GM13977 (cell line): ENCODE measurements at regions not wholly inside any gene's neighbourhood (a gene's known extent, or its start where the extent isn't known, plus 50 kb on each side); places are given as distances from the start of the nearest gene placed in this dataset.

Experiments
- DNase-seq: peaks from one replicate; pipeline ENCODE4 v3.0.0; 2012; ENCODE audit warnings: low spot score
- CTCF ChIP-seq: IDR thresholded peaks from 2 replicates; pipeline ENCODE4 v1.5.1; 2012; ENCODE audit warnings: mild to moderate bottlenecking, control low read depth; ENCODE audit not compliant: insufficient read depth; ENCODE audit errors: extremely low read depth, missing control alignments
- in situ Hi-C: fragments of 300-500 bp; cut with MboI; formaldehyde crosslinking; loops from one replicate; pipeline ENCODE4 v1.12.0; 2022; ENCODE audit warnings: low sequenced_read_pairs, low pct_unique_long_range_greater_than_20kb, mixed read lengths, inconsistent platforms; ENCODE audit not compliant: unreplicated experiment

DNA sequence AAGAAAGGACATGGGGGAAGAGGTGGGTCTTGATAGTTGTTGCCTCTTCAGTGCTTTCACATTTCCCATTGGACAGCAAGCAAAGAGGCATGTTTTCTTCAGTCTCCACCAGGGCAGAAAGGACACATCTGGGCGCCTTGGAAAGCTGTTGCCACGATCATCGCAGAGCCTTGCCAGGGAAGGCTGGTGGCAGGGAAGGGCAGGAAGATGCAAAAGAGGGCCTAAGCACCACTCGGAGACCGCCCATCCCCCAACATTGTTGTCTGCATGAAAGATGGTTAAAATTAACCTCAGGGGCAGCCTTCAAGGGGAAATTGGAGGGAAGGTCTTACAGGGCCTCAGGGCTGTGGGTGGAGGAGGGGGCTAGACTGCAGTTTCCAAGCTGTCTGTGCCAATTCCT, 114.2 kb downstream of the SOX9 start:
- no peak for DNase-seq
- in situ Hi-C loops: no loop called here
- TF ChIP-seq CTCF: no peak

GRCh38 chr17:72236980-72237633, 116.3 kb downstream of the SOX9 start:
- TF ChIP-seq CTCF: no peak
- DNase-seq: no peak
- in situ Hi-C loops: no loop called here

DNA sequence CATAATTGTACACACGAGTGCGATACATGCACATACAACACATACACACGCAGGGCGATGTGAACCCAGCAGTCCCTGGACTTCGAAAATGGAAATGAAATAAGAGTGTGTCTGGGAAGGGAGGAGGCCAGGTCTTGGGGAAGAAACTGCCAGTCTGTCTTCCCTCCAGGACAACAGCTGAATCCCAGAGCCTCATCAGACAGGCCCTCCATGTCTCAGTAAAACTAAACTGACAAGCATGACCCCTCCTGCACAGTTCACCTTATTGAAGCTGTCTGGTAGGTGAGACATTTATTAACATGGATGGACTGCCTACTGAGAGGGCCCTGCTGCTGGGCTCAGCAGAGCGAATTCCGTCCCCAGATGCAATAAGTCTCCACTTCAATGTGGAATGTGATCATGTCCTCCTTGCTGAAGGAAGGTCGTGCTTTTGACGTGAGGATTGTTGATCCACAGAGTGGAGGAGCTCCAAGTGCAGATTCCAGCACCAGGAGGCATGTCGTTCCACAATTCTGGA, 117.4 kb downstream of the SOX9 start:
- in situ Hi-C loops: no loop called here
- no peak for DNase-seq
- TF ChIP-seq CTCF: no peak

DNA sequence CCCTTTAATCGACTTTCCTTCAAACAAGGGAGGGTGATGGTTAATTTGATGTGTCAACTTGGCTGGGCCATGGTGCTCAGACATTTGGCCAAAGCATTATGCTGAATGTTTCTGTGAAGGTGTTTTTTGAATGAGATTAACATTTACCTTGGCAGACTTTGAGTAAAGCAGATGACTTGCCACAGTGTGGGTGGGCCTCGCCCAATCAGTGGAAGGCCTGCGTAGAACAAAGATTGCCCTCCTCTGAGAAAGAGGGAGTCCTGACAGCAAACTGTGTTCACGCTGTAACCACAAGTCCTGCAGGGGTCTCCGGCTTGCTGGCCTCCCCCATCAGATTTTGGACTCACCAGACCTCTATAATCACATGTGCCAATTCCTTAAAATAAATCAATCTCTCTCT, 118.7 kb downstream of the SOX9 start:
- TF ChIP-seq CTCF: no peak
- no peak for DNase-seq
- in situ Hi-C loops: no loop called here

- no peak for TF ChIP-seq CTCF
- peak; percentile 17 for DNase-seq
- in situ Hi-C loops: no loop called here
Measured at GRCh38 chr17:72240333-72240732, 119.5 kb downstream of the SOX9 start.

DNA sequence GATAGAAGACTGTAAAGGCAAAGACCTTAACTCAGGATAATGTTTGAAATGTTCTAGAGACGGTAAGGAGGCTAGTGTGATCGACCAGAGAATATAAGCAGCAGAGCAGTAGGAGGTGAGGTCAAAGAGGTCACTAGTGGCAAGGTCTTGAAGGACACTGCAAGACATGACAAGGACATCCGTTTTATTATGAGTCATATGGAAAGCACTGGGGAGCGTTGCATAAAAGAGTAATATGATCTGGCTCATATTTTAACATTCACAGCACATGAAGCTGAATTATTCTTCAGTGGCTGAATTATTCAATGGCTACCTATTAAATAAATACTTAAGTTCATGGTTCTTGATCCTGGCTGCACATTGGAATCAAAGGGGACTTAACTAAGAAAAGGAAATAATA, 123.7 kb downstream of the SOX9 start:
- in situ Hi-C loops: no loop called here
- TF ChIP-seq CTCF: no peak
- DNase-seq: no peak
